ENCODE measurements at regions not wholly inside any gene's neighbourhood (a gene's known extent, or its start where the extent isn't known, plus 50 kb on each side); places are given as distances from the start of the nearest gene placed in this dataset.

- H3K27me3 ChIP-seq (ENCODE audit: insufficient read depth, low read length, poor library complexity, severe bottlenecking), result no peaks in the 10 kb centered on the region
Observed at GRCh38 chr1:167161762-167162161, 58.9 kb upstream of the POU2F1 start.

GRCh38 chr1:167165219-167165618 lies 55.5 kb upstream of the POU2F1 start:
- Histone ChIP-seq H3K4me1 (ENCODE audit: insufficient read depth, low read length, poor library complexity, severe bottlenecking) (peaks cover 51% of the 10 kb centered on the region), H3K9ac (ENCODE audit: low read depth, low read length, poor library complexity, severe bottlenecking) (no peak overlapping the region), H4K20me1 (ENCODE audit: insufficient read depth, low read length, poor library complexity, severe bottlenecking) (no peaks in the 10 kb centered on the region), H3K9me2 (replicated peaks; ENCODE audit: low read depth, low read length) (no peaks in the 10 kb centered on the region), H3K79me2 (ENCODE audit: insufficient read depth, low read length) (no peaks in the 10 kb centered on the region), H3K27me3 (ENCODE audit: insufficient read depth, low read length, poor library complexity, severe bottlenecking) (no peaks in the 10 kb centered on the region), H3K4me2 (ENCODE audit: low read depth, low read length, poor library complexity, severe bottlenecking) (no peak overlapping the region), H2AFZ (ENCODE audit: low read length) (no peak overlapping the region), H3F3A (ENCODE audit: low read depth) (peaks cover 5% of the 10 kb centered on the region), H3K9me3 (ENCODE audit: insufficient read depth, low read depth, low read length) (no peaks in the 10 kb centered on the region), H3K4me3 (ENCODE audit: low read length, poor library complexity, severe bottlenecking) (no peak overlapping the region), H3K36me3 (ENCODE audit: insufficient read depth, low read length) (no peaks in the 10 kb centered on the region)
- no peak for TF ChIP-seq CTCF (conservative IDR thresholded peaks at IDR 0.05; ENCODE audit: low read length)
- no peak for TF ChIP-seq EZH2phosphoT487 (IDR thresholded peaks at IDR 0.05; ENCODE audit: borderline replicate concordance)

More at GRCh38 chr1:167161762-167162161, 58.9 kb upstream of the POU2F1 start:
- TF ChIP-seq CTCF (conservative IDR thresholded peaks at IDR 0.05; ENCODE audit: low read length), result no peak
- TF ChIP-seq EZH2phosphoT487 (IDR thresholded peaks at IDR 0.05; ENCODE audit: borderline replicate concordance), result no peak
- Histone ChIP-seq H3K9me3 (ENCODE audit: insufficient read depth, low read depth, low read length) (no peaks in the 10 kb centered on the region), H3K4me3 (ENCODE audit: low read length, poor library complexity, severe bottlenecking) (no peak overlapping the region), H3K9me2 (replicated peaks; ENCODE audit: low read depth, low read length) (no peaks in the 10 kb centered on the region), H2AFZ (ENCODE audit: low read length) (no peak overlapping the region), H3K9ac (ENCODE audit: low read depth, low read length, poor library complexity, severe bottlenecking) (peak overlapping the region; percentile 67), H3K36me3 (ENCODE audit: insufficient read depth, low read length) (no peaks in the 10 kb centered on the region), H3F3A (ENCODE audit: low read depth) (peaks cover 5% of the 10 kb centered on the region), H3K4me1 (ENCODE audit: insufficient read depth, low read length, poor library complexity, severe bottlenecking) (peaks cover 74% of the 10 kb centered on the region), H3K4me2 (ENCODE audit: low read depth, low read length, poor library complexity, severe bottlenecking) (peak overlapping the region; percentile 67), H3K79me2 (ENCODE audit: insufficient read depth, low read length) (no peaks in the 10 kb centered on the region), H4K20me1 (ENCODE audit: insufficient read depth, low read length, poor library complexity, severe bottlenecking) (no peaks in the 10 kb centered on the region)

GRCh38 chr1:167165948-167166689 lies 54.6 kb upstream of the POU2F1 start:
- Histone ChIP-seq H3F3A (ENCODE audit: low read depth) (peaks cover 5% of the 10 kb centered on the region), H3K9me3 (ENCODE audit: insufficient read depth, low read depth, low read length) (no peaks in the 10 kb centered on the region), H3K9ac (ENCODE audit: low read depth, low read length, poor library complexity, severe bottlenecking) (no peak overlapping the region), H2AFZ (ENCODE audit: low read length) (no peak overlapping the region), H3K36me3 (ENCODE audit: insufficient read depth, low read length) (no peaks in the 10 kb centered on the region), H3K4me1 (ENCODE audit: insufficient read depth, low read length, poor library complexity, severe bottlenecking) (peaks cover 52% of the 10 kb centered on the region), H3K4me2 (ENCODE audit: low read depth, low read length, poor library complexity, severe bottlenecking) (no peak overlapping the region), H3K79me2 (ENCODE audit: insufficient read depth, low read length) (no peaks in the 10 kb centered on the region), H3K4me3 (ENCODE audit: low read length, poor library complexity, severe bottlenecking) (no peak overlapping the region), H3K9me2 (replicated peaks; ENCODE audit: low read depth, low read length) (no peaks in the 10 kb centered on the region), H4K20me1 (ENCODE audit: insufficient read depth, low read length, poor library complexity, severe bottlenecking) (no peaks in the 10 kb centered on the region), H3K27me3 (ENCODE audit: insufficient read depth, low read length, poor library complexity, severe bottlenecking) (no peaks in the 10 kb centered on the region)
- TF ChIP-seq CTCF (conservative IDR thresholded peaks at IDR 0.05; ENCODE audit: low read length) (no peak), EZH2phosphoT487 (IDR thresholded peaks at IDR 0.05; ENCODE audit: borderline replicate concordance) (no peak)
